DND-41 (cell line): ENCODE measurements at regions not wholly inside any gene's neighbourhood (a gene's known extent, or its start where the extent isn't known, plus 50 kb on each side); places are given as distances from the start of the nearest gene placed in this dataset.

Experiments used
- CTCF ChIP-seq: IDR thresholded peaks from 2 replicates; pipeline ENCODE4 v1.5.1; 2012; ENCODE audit warnings: borderline replicate concordance, low read length, moderate library complexity, mild to moderate bottlenecking; ENCODE audit not compliant: poor library complexity, severe bottlenecking; ENCODE audit errors: extremely low read depth
- EZH2 ChIP-seq: IDR thresholded peaks from 3 replicates; pipeline ENCODE4 v1.6.1; 2012; ENCODE audit warnings: borderline replicate concordance, low read depth, mild to moderate bottlenecking, moderate library complexity, low read length, inconsistent platforms; ENCODE audit not compliant: severe bottlenecking

GRCh38 chr16:48831076-48831722 lies 221.2 kb upstream of the N4BP1 start:
- TF ChIP-seq CTCF (peak; percentile 34), EZH2 (no peak)
